ENCODE measurements at regions not wholly inside any gene's neighbourhood (a gene's known extent, or its start where the extent isn't known, plus 50 kb on each side); places are given as distances from the start of the nearest gene placed in this dataset.

DNA sequence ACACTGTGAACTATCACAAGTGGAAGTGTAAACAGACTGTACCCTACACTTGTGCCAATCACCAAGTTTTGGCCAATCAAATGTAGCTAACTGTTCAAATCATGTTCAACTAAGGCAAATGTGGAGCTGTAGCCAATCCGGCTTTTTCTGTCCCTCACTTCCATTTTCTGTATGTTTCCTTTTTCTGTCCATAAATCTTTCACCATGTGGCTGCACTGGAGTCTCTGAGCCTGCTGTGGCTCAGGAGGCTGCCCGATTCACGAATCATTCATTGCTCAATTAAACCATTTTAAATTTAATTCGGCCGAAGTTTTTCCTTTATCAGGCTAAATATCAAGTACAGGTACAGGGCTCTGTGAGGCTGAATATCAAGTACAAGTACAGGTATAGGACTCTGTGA lies 216.5 kb downstream of the RFC3 start:
- peaks cover 11% of the 10 kb centered on the region for H3K9me3 Mint-ChIP-seq (ENCODE audit: low read depth)
- TF ChIP-seq, protein P1, sequence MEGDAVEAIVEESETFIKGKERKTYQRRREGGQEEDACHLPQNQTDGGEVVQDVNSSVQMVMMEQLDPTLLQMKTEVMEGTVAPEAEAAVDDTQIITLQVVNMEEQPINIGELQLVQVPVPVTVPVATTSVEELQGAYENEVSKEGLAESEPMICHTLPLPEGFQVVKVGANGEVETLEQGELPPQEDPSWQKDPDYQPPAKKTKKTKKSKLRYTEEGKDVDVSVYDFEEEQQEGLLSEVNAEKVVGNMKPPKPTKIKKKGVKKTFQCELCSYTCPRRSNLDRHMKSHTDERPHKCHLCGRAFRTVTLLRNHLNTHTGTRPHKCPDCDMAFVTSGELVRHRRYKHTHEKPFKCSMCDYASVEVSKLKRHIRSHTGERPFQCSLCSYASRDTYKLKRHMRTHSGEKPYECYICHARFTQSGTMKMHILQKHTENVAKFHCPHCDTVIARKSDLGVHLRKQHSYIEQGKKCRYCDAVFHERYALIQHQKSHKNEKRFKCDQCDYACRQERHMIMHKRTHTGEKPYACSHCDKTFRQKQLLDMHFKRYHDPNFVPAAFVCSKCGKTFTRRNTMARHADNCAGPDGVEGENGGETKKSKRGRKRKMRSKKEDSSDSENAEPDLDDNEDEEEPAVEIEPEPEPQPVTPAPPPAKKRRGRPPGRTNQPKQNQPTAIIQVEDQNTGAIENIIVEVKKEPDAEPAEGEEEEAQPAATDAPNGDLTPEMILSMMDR (IDR thresholded peaks at IDR 0.05): no peak
- no peak for DNase-seq (ENCODE audit: low spot score)
- H3K27ac Mint-ChIP-seq (ENCODE audit: unreplicated experiment): no peak overlapping the region
- no peaks in the 10 kb centered on the region for H3K4me1 Mint-ChIP-seq (ENCODE audit: low read depth)
- peaks cover 5% of the 10 kb centered on the region for H3K36me3 Mint-ChIP-seq (ENCODE audit: low read depth)
- no peak overlapping the region for H3K4me3 Mint-ChIP-seq (ENCODE audit: unreplicated experiment)
- H3K27me3 Mint-ChIP-seq (ENCODE audit: low read depth): no peaks in the 10 kb centered on the region

DNA sequence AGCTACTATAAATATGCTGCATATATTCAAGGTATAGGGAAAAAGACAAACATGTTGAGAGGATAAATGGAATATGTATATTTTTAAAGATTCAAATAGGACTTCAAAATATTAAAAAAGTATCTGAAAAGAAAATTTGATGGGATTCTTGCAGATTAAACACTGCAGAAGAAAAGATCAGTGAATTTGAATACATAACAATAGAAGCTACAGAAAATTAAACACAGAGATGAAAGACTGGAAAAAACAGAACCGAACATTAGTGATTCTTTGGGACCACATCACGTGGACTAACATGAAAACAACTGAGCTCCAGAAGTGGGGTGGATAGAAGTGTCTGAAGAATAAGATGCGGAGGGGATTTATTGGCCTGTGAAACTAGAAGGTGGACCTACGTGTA lies 217.2 kb downstream of the RFC3 start:
- peaks cover 11% of the 10 kb centered on the region for H3K9me3 Mint-ChIP-seq (ENCODE audit: low read depth)
- DNase-seq (ENCODE audit: low spot score): no peak
- TF ChIP-seq, protein P1 (IDR thresholded peaks at IDR 0.05): no peak
- no peak overlapping the region for H3K27ac Mint-ChIP-seq (ENCODE audit: unreplicated experiment)
- H3K4me3 Mint-ChIP-seq (ENCODE audit: unreplicated experiment): no peak overlapping the region
- peaks cover 5% of the 10 kb centered on the region for H3K36me3 Mint-ChIP-seq (ENCODE audit: low read depth)
- H3K4me1 Mint-ChIP-seq (ENCODE audit: low read depth): no peaks in the 10 kb centered on the region
- H3K27me3 Mint-ChIP-seq (ENCODE audit: low read depth): no peaks in the 10 kb centered on the region

DNA sequence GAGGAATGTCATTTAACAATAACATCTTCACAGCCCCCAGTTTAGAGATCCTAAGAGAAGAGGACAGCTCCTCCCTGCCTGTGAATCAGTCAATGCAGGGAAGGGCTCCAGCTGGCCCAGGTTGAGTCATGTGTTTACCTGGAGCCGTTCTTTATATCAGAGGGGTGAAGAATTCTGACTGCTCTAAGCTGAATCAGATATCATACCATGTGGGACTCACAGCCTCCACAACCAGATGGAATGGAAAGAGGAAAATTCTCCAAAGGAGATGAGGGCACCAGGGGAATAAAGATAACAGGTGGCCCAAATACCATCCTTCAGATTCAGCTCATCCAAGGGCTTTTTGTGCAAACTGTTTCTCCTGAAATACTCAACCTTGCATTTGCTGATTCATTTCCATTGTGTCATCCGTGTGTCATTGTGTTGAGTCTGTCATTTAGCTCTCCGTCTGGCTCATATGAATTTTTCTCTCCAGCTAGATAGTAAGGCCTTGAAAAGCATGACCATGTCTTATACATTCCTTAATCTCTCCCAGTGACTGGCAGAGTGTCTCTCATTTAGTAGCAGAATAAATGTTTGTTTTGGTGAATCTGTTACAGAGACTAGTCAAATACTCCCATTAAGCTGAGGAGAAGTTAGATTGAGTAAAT lies 217.9 kb downstream of the RFC3 start:
- DNase-seq (ENCODE audit: low spot score): no peak
- Mint-ChIP-seq H3K4me3 (ENCODE audit: unreplicated experiment) (no peak overlapping the region), H3K27ac (ENCODE audit: unreplicated experiment) (no peak overlapping the region), H3K27me3 (ENCODE audit: low read depth) (no peaks in the 10 kb centered on the region), H3K9me3 (ENCODE audit: low read depth) (peaks cover 11% of the 10 kb centered on the region), H3K4me1 (ENCODE audit: low read depth) (no peaks in the 10 kb centered on the region), H3K36me3 (ENCODE audit: low read depth) (peaks cover 5% of the 10 kb centered on the region)
- TF ChIP-seq, protein P1 (IDR thresholded peaks at IDR 0.05): no peak

DNA sequence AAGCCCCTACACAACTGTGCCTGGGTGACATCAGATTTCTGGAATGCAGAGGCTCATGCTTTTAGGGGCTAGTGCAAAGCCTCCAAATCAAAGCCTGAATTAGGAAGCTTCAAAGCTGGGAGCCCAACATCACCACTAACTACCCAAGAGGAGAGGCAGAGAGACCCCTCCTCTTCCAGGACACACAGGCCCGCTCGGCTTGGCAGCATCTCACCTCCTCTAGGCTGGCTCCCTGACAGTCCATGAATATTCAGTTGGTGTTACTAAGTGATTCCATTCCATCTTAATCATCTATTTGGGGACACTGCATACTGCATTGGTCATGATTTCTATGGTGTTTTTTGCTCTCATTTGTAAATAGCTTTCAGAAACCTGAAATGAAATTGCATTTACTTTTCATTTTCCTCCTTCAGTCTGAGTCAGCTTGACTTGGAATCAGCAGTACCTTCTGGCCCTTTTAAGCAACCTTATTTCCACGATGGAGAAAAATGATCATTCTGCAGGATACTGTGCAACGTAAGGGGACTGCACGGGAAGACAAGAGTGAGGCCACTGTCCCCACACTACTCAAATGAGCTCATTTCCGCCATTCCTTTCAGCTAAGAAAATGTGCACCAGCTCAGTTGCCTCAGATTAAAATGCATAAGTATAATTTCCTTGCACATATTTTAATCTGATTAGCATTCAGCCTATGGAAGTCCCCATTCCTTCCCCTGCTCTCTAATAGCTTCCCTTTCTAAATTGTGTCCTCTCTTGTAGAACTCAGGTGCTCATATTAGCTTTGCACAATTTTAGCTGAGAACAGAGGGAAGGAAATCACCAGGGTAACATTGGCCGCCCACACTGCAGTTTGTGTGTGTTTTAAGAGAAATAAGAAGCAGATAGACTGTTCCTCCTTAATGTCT lies 219.9 kb downstream of the RFC3 start:
- Mint-ChIP-seq H3K4me3 (ENCODE audit: unreplicated experiment) (no peak overlapping the region), H3K27ac (ENCODE audit: unreplicated experiment) (no peak overlapping the region), H3K4me1 (ENCODE audit: low read depth) (peaks cover 3% of the 10 kb centered on the region), H3K27me3 (ENCODE audit: low read depth) (no peaks in the 10 kb centered on the region), H3K36me3 (ENCODE audit: low read depth) (peaks cover 5% of the 10 kb centered on the region), H3K9me3 (ENCODE audit: low read depth) (peaks cover 15% of the 10 kb centered on the region)
- no peak for DNase-seq (ENCODE audit: low spot score)
- TF ChIP-seq, protein P1 (IDR thresholded peaks at IDR 0.05): no peak

DNA sequence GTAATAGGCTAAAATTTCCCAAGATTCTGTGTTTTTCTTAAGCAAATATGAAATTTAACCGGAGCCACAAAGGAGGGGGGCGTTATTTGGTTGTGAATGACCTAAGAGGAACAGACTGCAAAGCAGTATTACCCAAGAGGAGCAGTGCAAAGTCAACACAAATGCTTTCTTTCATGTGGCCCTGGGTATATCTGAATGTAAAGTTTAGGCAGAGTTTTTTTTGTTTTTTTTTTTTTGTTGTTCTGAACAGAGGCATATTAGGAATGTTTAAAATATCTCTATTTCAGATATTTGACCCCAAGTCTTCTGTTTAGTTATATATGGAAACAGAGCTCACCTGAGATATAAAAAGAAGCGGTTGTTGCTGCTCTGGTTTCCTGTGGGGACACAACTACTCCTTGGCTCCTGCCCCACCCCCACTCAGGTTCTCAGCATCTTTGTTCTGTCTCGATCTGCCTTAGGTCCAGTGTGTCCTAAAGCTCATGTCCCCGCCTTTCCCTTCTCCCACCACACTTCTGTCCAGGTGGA lies 220.7 kb downstream of the RFC3 start:
- Mint-ChIP-seq H3K36me3 (ENCODE audit: low read depth) (peaks cover 5% of the 10 kb centered on the region), H3K27ac (ENCODE audit: unreplicated experiment) (no peak overlapping the region), H3K4me1 (ENCODE audit: low read depth) (peaks cover 8% of the 10 kb centered on the region), H3K4me3 (ENCODE audit: unreplicated experiment) (no peak overlapping the region), H3K9me3 (ENCODE audit: low read depth) (peaks cover 16% of the 10 kb centered on the region), H3K27me3 (ENCODE audit: low read depth) (no peaks in the 10 kb centered on the region)
- TF ChIP-seq, protein P1 (IDR thresholded peaks at IDR 0.05): no peak
- no peak for DNase-seq (ENCODE audit: low spot score)
